ENCODE measurements at regions not wholly inside any gene's neighbourhood (a gene's known extent, or its start where the extent isn't known, plus 50 kb on each side); places are given as distances from the start of the nearest gene placed in this dataset.

GRCh38 chr1:209455661-209456358 lies 127.7 kb upstream of the CAMK1G start (continued):
- TF ChIP-seq STAT1 (IDR thresholded peaks at IDR 0.05; ENCODE audit: unreplicated experiment): no peak
- TF ChIP-seq REST (IDR thresholded peaks at IDR 0.05; ENCODE audit: unreplicated experiment): no peak

GRCh38 chr1:209456878-209457277 lies 126.6 kb upstream of the CAMK1G start:
- ATAC-seq (no peak), DNase-seq (ENCODE audit: low spot score) (no peak)
- Histone ChIP-seq H3K27me3 (ENCODE audit: insufficient read depth) (no peaks in the 10 kb centered on the region), H4K20me1 (replicated peaks; ENCODE audit: insufficient read depth) (no peaks in the 10 kb centered on the region), H3K79me2 (replicated peaks; ENCODE audit: insufficient read depth) (no peaks in the 10 kb centered on the region), H3K4me1 (ENCODE audit: insufficient read depth) (peaks cover 21% of the 10 kb centered on the region), H3F3A (replicated peaks; ENCODE audit: low read depth) (no peaks in the 10 kb centered on the region), H3K4me3 (no peak overlapping the region), H3K4me2 (no peak overlapping the region), H3K36me3 (ENCODE audit: insufficient read depth) (peaks cover 11% of the 10 kb centered on the region; the same call in 1 of the 2 replicates), H2AFZ (no peak overlapping the region), H3K27ac (ENCODE audit: low read depth) (no peak overlapping the region), H3K9me2 (ENCODE audit: insufficient read depth) (peaks cover 5% of the 10 kb centered on the region; the same call in 1 of the 2 replicates)
- no peak overlapping the region for H3K4me3 Mint-ChIP-seq
- H3K4me1 Mint-ChIP-seq: peaks cover 22% of the 10 kb centered on the region
- H3K27me3 Mint-ChIP-seq (ENCODE audit: insufficient read depth, low read depth, poor library complexity): peaks cover 5% of the 10 kb centered on the region
- H3K36me3 Mint-ChIP-seq (ENCODE audit: low read depth): peaks cover 11% of the 10 kb centered on the region
- H3K9me3 Mint-ChIP-seq: peaks cover 22% of the 10 kb centered on the region
- no peak overlapping the region for H3K27ac Mint-ChIP-seq
- TF ChIP-seq CTCF (conservative IDR thresholded peaks at IDR 0.05; ENCODE audit: low read depth in 2 of 2) (no peak), JUNB (IDR thresholded peaks at IDR 0.05; ENCODE audit: unreplicated experiment) (no peak), ZNF462 (CRISPR knock-in tag; IDR thresholded peaks at IDR 0.05) (no peak), NANOG (IDR thresholded peaks at IDR 0.05; ENCODE audit: borderline replicate concordance) (no peak), REST (IDR thresholded peaks at IDR 0.05; ENCODE audit: unreplicated experiment) (no peak), STAT1 (IDR thresholded peaks at IDR 0.05; ENCODE audit: unreplicated experiment) (no peak), EZH2phosphoT487 (IDR thresholded peaks at IDR 0.05; ENCODE audit: unreplicated experiment) (no peak), ZNF331 (CRISPR knock-in tag; IDR thresholded peaks at IDR 0.05; ENCODE audit: low read depth) (no peak), CREB1 (CRISPR knock-in tag; IDR thresholded peaks at IDR 0.05; ENCODE audit: low read depth) (no peak)

All from GM23338 (cell line).